HUES6 (cell line): ENCODE measurements at regions not wholly inside any gene's neighbourhood (a gene's known extent, or its start where the extent isn't known, plus 50 kb on each side); places are given as distances from the start of the nearest gene placed in this dataset.

ENCODE experiments used
- H3K27ac ChIP-seq: 2 replicates; pipeline ENCODE4 v1.7.0; 2013; ENCODE audit warnings: low read depth, mild to moderate bottlenecking, low read length, inconsistent platforms
- H3K27me3 ChIP-seq: 2 replicates; pipeline ENCODE4 v1.6.1; 2013; ENCODE audit warnings: low read length; ENCODE audit not compliant: control insufficient read depth, insufficient read depth
- H3K36me3 ChIP-seq: 2 replicates; pipeline ENCODE4 v1.6.1; 2013; ENCODE audit warnings: low read length; ENCODE audit not compliant: control insufficient read depth, insufficient read depth
- H3K4me1 ChIP-seq: 2 replicates; pipeline ENCODE4 v1.6.1; 2013; ENCODE audit warnings: low read length; ENCODE audit not compliant: control insufficient read depth, insufficient read depth
- H3K4me3 ChIP-seq: 2 replicates; pipeline ENCODE4 v1.5.1; 2013; ENCODE audit warnings: low read depth, low read length
- H3K9ac ChIP-seq: one replicate; pipeline ENCODE4 v1.6.1; 2013; ENCODE audit warnings: mild to moderate bottlenecking, low read length
- H3K9me3 ChIP-seq: 2 replicates; pipeline ENCODE4 v1.6.1; 2013; ENCODE audit warnings: low read depth, low read length; ENCODE audit not compliant: control insufficient read depth, insufficient read depth

DNA sequence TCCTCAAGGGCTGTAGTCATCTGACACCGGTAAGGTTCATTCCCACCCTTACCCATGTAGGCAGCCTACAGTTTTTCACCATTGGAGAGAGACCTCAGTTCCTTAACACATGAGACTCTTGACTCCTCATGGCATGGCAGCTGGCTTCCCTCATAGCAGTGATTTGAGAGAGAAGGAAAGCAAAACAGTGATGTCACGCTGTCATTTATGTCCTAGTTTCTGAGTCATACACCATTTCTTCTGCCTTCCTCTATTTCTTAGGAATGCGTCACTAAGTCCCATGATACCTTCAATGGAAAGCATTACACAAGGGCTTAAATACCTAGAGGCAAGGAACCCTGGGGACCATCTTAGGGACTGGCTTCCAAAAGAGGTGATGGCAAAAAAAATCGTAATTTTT, 226.1 kb downstream of the SPCS3 start:
- H3K4me3 ChIP-seq: no peak overlapping the region
- H3K9me3 ChIP-seq: no peaks in the 10 kb centered on the region
- no peaks in the 10 kb centered on the region for H3K36me3 ChIP-seq
- H3K9ac ChIP-seq: no peak overlapping the region
- H3K27me3 ChIP-seq: no peaks in the 10 kb centered on the region
- no peak overlapping the region for H3K27ac ChIP-seq
- H3K4me1 ChIP-seq: peaks cover 2% of the 10 kb centered on the region; the same call in 1 of the 2 replicates

DNA sequence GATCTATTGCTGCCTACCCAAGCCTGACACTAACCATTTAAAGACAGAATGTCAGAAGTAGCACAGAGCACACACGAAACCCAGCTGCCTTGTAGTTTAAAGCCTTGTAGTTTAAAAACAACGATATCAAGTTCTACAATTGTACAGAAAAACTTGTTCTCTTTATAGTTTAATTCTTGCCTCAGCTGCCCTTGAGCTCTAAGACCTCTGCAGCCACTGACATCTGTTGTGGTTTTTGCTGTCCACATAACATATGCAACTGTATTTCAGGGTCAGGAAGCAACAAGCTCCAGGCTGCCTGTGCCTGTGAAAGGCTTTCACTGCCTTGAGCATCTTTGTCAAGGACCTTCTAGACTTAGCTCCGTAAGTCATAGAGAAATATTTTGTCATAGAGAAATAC, 227.2 kb downstream of the SPCS3 start:
- Histone ChIP-seq H3K36me3 (no peaks in the 10 kb centered on the region), H3K27me3 (no peaks in the 10 kb centered on the region), H3K9ac (no peak overlapping the region), H3K4me1 (no peaks in the 10 kb centered on the region), H3K4me3 (no peak overlapping the region), H3K27ac (no peak overlapping the region), H3K9me3 (no peaks in the 10 kb centered on the region)

DNA sequence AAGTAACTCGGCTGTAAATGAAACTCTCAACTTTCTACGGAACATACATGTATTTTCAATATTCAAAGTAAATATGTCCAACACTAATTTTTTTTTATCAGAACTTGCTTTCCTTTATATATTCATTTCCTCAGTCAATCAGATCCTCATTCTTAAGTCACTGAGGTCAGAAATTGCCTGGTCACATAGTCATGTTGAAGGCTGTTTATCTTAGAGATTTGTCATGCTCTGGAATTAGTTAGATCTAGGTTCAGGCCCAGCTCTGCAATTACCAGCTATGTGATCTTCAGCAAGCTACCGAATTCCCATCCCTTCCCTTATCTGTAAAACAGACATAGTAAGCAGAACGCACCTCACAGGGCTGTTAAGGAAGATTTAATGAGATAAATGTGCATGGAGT, 228.8 kb downstream of the SPCS3 start:
- no peaks in the 10 kb centered on the region for H3K4me1 ChIP-seq
- no peaks in the 10 kb centered on the region for H3K36me3 ChIP-seq
- no peaks in the 10 kb centered on the region for H3K9me3 ChIP-seq
- H3K27ac ChIP-seq: no peak overlapping the region
- H3K27me3 ChIP-seq: no peaks in the 10 kb centered on the region
- H3K9ac ChIP-seq: no peak overlapping the region
- no peak overlapping the region for H3K4me3 ChIP-seq

DNA sequence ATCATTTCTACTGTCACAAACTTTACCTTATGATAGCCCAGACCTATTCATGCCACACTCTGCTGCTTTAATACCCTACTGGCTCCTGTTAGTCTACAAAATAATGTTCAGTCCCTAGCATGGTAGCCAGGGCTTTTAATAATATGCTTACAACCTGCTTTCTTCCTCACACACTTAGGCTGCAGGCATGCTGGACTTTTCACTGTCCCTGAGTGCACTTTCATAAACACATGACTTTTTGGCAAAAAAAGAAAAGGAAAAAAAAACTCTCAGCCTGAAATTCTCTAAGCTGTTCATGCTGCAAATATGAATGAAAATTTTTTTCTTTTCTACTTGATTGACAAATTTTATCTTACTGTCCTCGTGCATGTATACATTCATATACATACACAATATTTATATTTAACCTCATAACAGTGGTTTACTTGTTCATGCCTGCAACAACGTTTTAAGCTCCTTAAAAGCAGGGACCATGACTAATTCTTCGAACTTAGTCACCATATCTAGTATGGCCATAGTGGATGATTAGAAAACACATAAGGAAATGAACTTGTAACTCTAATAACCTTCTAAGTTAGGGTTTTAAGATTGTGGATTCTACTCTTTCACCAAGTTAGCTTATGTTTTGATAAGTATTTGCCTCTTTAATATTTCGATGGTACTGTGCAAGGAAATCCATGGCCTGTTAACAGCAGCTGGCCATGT, 229.5 kb downstream of the SPCS3 start:
- no peak overlapping the region for H3K27ac ChIP-seq
- H3K4me3 ChIP-seq: no peak overlapping the region

DNA sequence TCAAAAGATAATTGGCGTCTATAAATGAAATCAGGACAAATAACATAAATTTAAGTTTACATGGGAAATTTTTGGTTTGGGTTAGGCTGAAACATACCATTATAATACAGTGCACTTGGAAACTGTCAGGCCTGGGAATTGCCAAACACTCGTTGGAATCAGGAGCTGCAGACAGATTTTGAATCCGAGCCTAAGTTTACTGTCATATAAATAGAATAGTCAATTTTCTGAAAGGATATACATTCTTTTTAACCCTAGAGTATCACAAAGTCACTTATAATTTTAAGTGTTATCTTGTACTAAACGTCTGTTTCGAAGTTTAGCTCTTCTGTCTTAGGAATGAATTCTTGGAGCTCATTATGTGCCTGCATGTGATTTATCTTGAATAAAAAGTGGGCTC, 234.1 kb downstream of the VEGFC start:
- Histone ChIP-seq H3K27ac (no peak overlapping the region), H3K4me1 (no peaks in the 10 kb centered on the region), H3K27me3 (no peaks in the 10 kb centered on the region), H3K9me3 (no peaks in the 10 kb centered on the region), H3K4me3 (no peak overlapping the region), H3K36me3 (no peaks in the 10 kb centered on the region), H3K9ac (no peak overlapping the region)

More for the DNA sequence above, 229.5 kb downstream of the SPCS3 start:
- no peaks in the 10 kb centered on the region for H3K9me3 ChIP-seq
- no peak overlapping the region for H3K9ac ChIP-seq
- no peaks in the 10 kb centered on the region for H3K27me3 ChIP-seq
- H3K36me3 ChIP-seq: no peaks in the 10 kb centered on the region
- no peaks in the 10 kb centered on the region for H3K4me1 ChIP-seq

DNA sequence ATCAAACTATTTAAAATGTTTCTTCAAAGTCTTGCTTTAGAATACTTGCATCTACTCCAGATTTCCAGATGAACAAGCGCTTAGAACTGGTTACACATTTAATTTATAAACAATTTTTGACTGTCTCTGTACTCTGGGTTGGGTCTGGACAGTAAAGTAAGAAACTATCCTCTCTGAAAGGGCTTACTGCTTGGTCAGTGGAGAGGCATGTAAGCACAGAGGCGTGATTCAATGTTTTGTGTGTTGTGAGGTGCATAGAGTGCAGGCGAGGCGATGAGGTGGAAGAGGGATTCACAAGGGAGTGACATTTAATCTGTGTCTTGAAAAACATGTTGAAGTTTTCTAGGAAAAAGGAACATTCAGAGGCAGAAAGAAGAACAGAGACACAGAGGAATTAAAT, 231.4 kb downstream of the VEGFC start:
- no peaks in the 10 kb centered on the region for H3K27me3 ChIP-seq
- H3K4me3 ChIP-seq: no peak overlapping the region
- H3K9ac ChIP-seq: no peak overlapping the region
- no peak overlapping the region for H3K27ac ChIP-seq
- H3K4me1 ChIP-seq: no peaks in the 10 kb centered on the region
- H3K36me3 ChIP-seq: no peaks in the 10 kb centered on the region
- no peaks in the 10 kb centered on the region for H3K9me3 ChIP-seq

DNA sequence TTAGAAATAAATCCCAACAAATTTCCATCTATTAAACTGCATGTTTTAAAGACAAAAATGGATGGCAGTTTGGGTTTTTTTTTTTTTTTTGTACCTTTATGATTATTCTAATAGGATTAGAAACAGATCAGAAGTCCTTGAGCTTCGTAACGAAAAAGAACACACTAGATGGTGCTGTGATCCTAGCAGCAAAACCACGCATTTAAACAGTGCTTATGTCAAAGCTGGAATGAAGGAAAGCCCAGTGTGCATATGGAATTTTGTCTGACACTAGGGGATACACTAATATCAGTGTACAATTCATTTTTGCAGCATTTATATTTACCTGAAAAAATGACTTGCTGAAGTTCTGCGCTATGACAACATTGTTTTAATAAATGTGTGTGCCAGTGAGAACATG, 229.1 kb downstream of the VEGFC start:
- Histone ChIP-seq H3K4me1 (no peaks in the 10 kb centered on the region), H3K36me3 (no peaks in the 10 kb centered on the region), H3K9me3 (no peaks in the 10 kb centered on the region), H3K9ac (no peak overlapping the region), H3K4me3 (no peak overlapping the region), H3K27me3 (no peaks in the 10 kb centered on the region), H3K27ac (no peak overlapping the region)

DNA sequence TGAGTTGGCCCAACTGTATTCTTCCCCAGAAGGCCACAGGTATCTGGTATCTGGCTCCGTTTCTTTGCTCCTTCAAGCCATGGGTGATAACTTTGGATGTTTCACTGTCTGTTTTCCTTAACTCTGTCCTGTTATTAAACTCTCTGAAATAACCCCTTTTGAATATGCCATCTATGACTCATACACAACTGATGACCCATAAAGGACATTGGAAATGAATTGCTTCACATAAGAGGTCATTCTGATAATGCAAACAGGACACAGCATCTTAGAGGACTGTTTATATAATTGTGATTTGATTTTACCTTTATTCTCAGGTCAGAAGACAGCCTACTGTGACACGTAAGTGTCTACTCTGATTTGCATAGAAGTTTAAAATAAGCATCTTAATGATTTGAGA, 227.7 kb downstream of the VEGFC start:
- no peaks in the 10 kb centered on the region for H3K27me3 ChIP-seq
- H3K4me3 ChIP-seq: no peak overlapping the region
- no peak overlapping the region for H3K9ac ChIP-seq
- no peak overlapping the region for H3K27ac ChIP-seq
- H3K4me1 ChIP-seq: no peaks in the 10 kb centered on the region
- H3K9me3 ChIP-seq: no peaks in the 10 kb centered on the region
- no peaks in the 10 kb centered on the region for H3K36me3 ChIP-seq

DNA sequence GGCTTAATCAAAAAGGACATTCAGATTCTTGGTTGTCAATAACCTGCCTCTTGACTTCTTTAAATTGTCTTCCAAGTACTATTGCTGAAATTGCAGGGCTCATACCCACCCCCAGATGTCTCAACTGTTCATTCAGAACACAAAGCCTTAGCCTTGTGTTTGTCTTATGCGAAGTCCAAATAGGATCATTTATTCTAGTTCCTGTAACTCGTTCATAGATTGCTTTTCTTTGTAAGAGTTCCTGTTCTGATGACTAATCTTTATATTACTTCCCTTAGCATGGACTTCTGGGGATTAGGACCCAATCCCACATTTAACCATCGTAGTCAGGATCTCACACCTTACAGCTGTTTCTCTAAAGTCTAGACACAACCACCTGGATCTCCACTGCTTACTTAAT, 226.0 kb downstream of the VEGFC start:
- Histone ChIP-seq H3K27ac (no peak overlapping the region), H3K4me1 (no peaks in the 10 kb centered on the region), H3K9me3 (no peaks in the 10 kb centered on the region), H3K27me3 (no peaks in the 10 kb centered on the region), H3K4me3 (no peak overlapping the region), H3K9ac (no peak overlapping the region), H3K36me3 (no peaks in the 10 kb centered on the region)

DNA sequence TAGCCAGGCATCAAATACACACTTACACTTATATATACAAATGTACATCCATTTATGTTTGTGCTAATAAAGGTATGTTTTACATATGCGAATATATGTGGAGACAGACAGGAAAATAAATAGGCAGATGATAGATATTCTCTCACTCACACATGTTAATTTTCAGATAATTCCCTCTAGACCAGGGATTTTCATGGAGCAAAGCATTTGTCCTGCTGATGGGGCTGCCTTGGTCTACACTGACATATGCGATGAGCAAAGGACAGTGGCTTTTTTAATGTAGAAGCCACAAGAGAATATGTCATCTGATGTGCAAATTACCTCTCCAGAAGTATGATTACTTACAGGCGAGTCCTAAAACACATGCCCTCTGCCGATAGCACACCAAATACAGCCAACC, 224.5 kb downstream of the VEGFC start:
- H3K36me3 ChIP-seq: no peaks in the 10 kb centered on the region
- no peaks in the 10 kb centered on the region for H3K4me1 ChIP-seq
- H3K9me3 ChIP-seq: no peaks in the 10 kb centered on the region
- H3K27ac ChIP-seq: no peak overlapping the region
- no peak overlapping the region for H3K4me3 ChIP-seq
- no peak overlapping the region for H3K9ac ChIP-seq
- no peaks in the 10 kb centered on the region for H3K27me3 ChIP-seq

DNA sequence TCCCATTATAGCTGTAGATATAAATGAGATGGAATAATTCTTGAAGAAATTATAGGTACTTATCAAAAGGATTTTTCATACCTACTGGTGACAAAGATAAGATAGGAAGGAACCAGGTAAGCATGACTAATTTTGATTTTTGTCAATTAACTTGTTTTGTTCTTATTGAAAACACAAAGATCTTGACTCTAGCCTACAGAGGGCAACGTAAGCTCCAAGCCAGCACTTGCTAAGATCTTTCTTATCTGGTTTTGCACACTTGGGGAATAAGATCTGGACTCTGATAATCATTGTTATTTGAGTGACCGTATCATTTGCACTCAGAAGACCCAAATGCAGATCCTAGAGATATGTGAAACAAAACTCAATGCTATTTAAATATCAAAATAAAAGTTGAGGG, 223.4 kb downstream of the VEGFC start:
- H3K4me1 ChIP-seq: no peaks in the 10 kb centered on the region
- H3K36me3 ChIP-seq: no peaks in the 10 kb centered on the region
- H3K27ac ChIP-seq: no peak overlapping the region
- no peak overlapping the region for H3K9ac ChIP-seq
- no peaks in the 10 kb centered on the region for H3K27me3 ChIP-seq
- H3K9me3 ChIP-seq: no peaks in the 10 kb centered on the region
- no peak overlapping the region for H3K4me3 ChIP-seq

DNA sequence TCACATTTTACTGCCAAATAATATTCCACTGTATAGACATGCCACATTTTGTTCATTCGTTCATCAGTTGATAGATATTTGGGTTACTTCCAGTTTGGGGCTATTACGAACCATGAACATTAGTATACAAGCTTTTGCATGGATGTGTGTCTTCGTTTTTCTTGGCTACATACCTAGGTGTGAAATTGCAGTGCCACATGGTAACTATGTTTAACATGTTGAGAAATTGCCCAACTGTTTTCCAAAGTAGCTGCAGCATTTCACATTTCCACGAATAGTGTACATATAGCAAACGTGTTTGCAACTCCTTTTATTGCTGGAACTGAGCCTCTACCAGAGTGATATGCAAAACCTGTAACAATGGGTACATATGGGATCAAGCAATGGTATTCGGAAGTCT, 221.5 kb downstream of the VEGFC start:
- no peak overlapping the region for H3K27ac ChIP-seq
- H3K4me1 ChIP-seq: no peaks in the 10 kb centered on the region
- H3K9ac ChIP-seq: no peak overlapping the region
- H3K27me3 ChIP-seq: no peaks in the 10 kb centered on the region
- H3K9me3 ChIP-seq: no peaks in the 10 kb centered on the region
- H3K36me3 ChIP-seq: no peaks in the 10 kb centered on the region
- H3K4me3 ChIP-seq: no peak overlapping the region
